GM23248 (cell line): ENCODE measurements at regions not wholly inside any gene's neighbourhood (a gene's known extent, or its start where the extent isn't known, plus 50 kb on each side); places are given as distances from the start of the nearest gene placed in this dataset.

Experiments
- EZH2 ChIP-seq: fragments of 200-600 bp; sonication (generic); IDR thresholded peaks from 2 replicates; pipeline ENCODE4 v1.6.1; 2018; ENCODE audit warnings: antibody characterized with exemption, mild to moderate bottlenecking; ENCODE audit not compliant: insufficient read depth, poor library complexity, severe bottlenecking
- EZH2phosphoT487 ChIP-seq: fragments of 200-600 bp; sonication (generic); IDR thresholded peaks from 2 replicates; pipeline ENCODE4 v1.6.1; 2018; ENCODE audit warnings: antibody characterized with exemption, moderate library complexity, mild to moderate bottlenecking, low read depth; ENCODE audit not compliant: insufficient read depth

- TF ChIP-seq EZH2: no peak
- TF ChIP-seq EZH2phosphoT487: no peak
These were observed 157.3 kb upstream of the ADCY1 start for GRCh38 chr7:45416846-45417245.
